Glutamatergic neuron (in vitro differentiated cells): ENCODE measurements at regions not wholly inside any gene's neighbourhood (a gene's known extent, or its start where the extent isn't known, plus 50 kb on each side); places are given as distances from the start of the nearest gene placed in this dataset.

Experiments used
- DNase-seq: peaks from one replicate; pipeline ENCODE4 v3.0.0; 2022
- H3K27ac Mint-ChIP-seq: one replicate; pipeline ENCODE4 v1.8.0; 2020; ENCODE audit warnings: mild to moderate bottlenecking, mixed read lengths, inconsistent platforms; ENCODE audit not compliant: unreplicated experiment
- H3K27me3 Mint-ChIP-seq: one replicate; pipeline ENCODE4 v1.8.0; 2020; ENCODE audit warnings: mild to moderate bottlenecking, moderate library complexity, mixed read lengths, inconsistent platforms; ENCODE audit not compliant: unreplicated experiment
- H3K36me3 Mint-ChIP-seq: one replicate; pipeline ENCODE4 v1.8.0; 2020; ENCODE audit warnings: mild to moderate bottlenecking, mixed read lengths, inconsistent platforms; ENCODE audit not compliant: unreplicated experiment
- H3K4me1 Mint-ChIP-seq: one replicate; pipeline ENCODE4 v1.8.0; 2020; ENCODE audit warnings: mild to moderate bottlenecking, low read depth, mixed read lengths, inconsistent platforms; ENCODE audit not compliant: unreplicated experiment
- H3K4me3 Mint-ChIP-seq: one replicate; pipeline ENCODE4 v1.8.0; 2020; ENCODE audit warnings: mild to moderate bottlenecking, mixed read lengths, inconsistent platforms; ENCODE audit not compliant: unreplicated experiment
- H3K9me3 Mint-ChIP-seq: one replicate; pipeline ENCODE4 v1.8.0; 2020; ENCODE audit warnings: mild to moderate bottlenecking, moderate library complexity, mixed read lengths, inconsistent platforms; ENCODE audit not compliant: unreplicated experiment
- CTCF ChIP-seq: fragments of 200-600 bp; sonication (generic); IDR thresholded peaks from one replicate; pipeline ENCODE4 v1.5.0; 2021; ENCODE audit not compliant: partially characterized antibody, unreplicated experiment

- Mint-ChIP-seq H3K9me3 (no peaks in the 10 kb centered on the region), H3K27me3 (no peaks in the 10 kb centered on the region), H3K4me1 (no peaks in the 10 kb centered on the region), H3K27ac (no peak overlapping the region), H3K36me3 (no peaks in the 10 kb centered on the region), H3K4me3 (no peak overlapping the region)
- no peak for DNase-seq
- no peak for TF ChIP-seq CTCF
These were observed 490.5 kb downstream of the GABRG2 start for GRCh38 chr5:162558120-162558519.

- Mint-ChIP-seq H3K27ac (no peak overlapping the region), H3K4me3 (no peak overlapping the region), H3K36me3 (no peaks in the 10 kb centered on the region), H3K4me1 (peaks cover 2% of the 10 kb centered on the region), H3K27me3 (no peaks in the 10 kb centered on the region), H3K9me3 (no peaks in the 10 kb centered on the region)
- no peak for TF ChIP-seq CTCF
- DNase-seq = no peak
These were observed 500.1 kb downstream of the GABRG2 start for GRCh38 chr5:162567644-162568043.

- no peak for DNase-seq
- no peaks in the 10 kb centered on the region for H3K4me1 Mint-ChIP-seq
- H3K4me3 Mint-ChIP-seq = no peak overlapping the region
- no peaks in the 10 kb centered on the region for H3K27me3 Mint-ChIP-seq
- TF ChIP-seq CTCF = no peak
- H3K27ac Mint-ChIP-seq = no peak overlapping the region
- H3K36me3 Mint-ChIP-seq = no peaks in the 10 kb centered on the region
- H3K9me3 Mint-ChIP-seq = no peaks in the 10 kb centered on the region
These were observed 506.2 kb downstream of the GABRG2 start for GRCh38 chr5:162573758-162574157.

- no peak for TF ChIP-seq CTCF
- Mint-ChIP-seq H3K4me1 (no peaks in the 10 kb centered on the region), H3K27ac (no peak overlapping the region), H3K27me3 (no peaks in the 10 kb centered on the region), H3K4me3 (no peak overlapping the region), H3K36me3 (no peaks in the 10 kb centered on the region), H3K9me3 (peaks cover 3% of the 10 kb centered on the region)
- no peak for DNase-seq
These were observed 524.2 kb downstream of the GABRG2 start for GRCh38 chr5:162591724-162592123.

- no peak overlapping the region for H3K4me3 Mint-ChIP-seq
- no peaks in the 10 kb centered on the region for H3K27me3 Mint-ChIP-seq
- no peaks in the 10 kb centered on the region for H3K36me3 Mint-ChIP-seq
- peak; percentile 76 for TF ChIP-seq CTCF
- H3K27ac Mint-ChIP-seq = no peak overlapping the region
- DNase-seq = no peak
- peaks cover 3% of the 10 kb centered on the region for H3K9me3 Mint-ChIP-seq
- no peaks in the 10 kb centered on the region for H3K4me1 Mint-ChIP-seq
These were observed 526.3 kb downstream of the GABRG2 start for GRCh38 chr5:162593881-162594280.
